CD4-positive, alpha-beta T cell treated with Interleukin-10 for 1 hour (primary cell): ENCODE measurements at regions not wholly inside any gene's neighbourhood (a gene's known extent, or its start where the extent isn't known, plus 50 kb on each side); places are given as distances from the start of the nearest gene placed in this dataset.

Experiments used
- DNase-seq: peaks from one replicate; pipeline ENCODE4 v3.0.0-alpha.2; 2020

- no peak for DNase-seq
Observed at GRCh38 chr1:29975036-29975694, 738.8 kb downstream of the PTPRU start.

- DNase-seq: no peak
Observed at GRCh38 chr1:29974316-29974724, 738.0 kb downstream of the PTPRU start.

DNA sequence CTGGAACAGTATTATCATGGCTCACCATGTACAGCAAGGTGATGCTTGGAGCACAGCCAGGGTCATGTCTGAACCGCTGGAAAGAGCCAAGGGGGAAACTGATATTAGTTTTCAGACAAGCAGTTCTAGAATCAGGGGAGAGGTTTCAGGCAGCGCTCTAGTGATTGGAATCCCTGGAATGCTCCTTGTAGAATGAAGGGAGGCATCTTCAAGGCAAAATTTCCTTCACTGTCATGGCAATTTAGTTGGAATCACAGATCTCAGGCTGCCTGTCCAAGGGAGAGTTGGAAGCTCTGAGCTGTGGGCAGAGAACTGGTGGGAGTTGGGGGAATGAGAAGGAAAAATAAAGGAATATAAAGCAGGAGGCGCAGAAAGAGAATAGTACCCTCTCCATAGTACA, 737.1 kb downstream of the PTPRU start:
- DNase-seq: no peak

DNA sequence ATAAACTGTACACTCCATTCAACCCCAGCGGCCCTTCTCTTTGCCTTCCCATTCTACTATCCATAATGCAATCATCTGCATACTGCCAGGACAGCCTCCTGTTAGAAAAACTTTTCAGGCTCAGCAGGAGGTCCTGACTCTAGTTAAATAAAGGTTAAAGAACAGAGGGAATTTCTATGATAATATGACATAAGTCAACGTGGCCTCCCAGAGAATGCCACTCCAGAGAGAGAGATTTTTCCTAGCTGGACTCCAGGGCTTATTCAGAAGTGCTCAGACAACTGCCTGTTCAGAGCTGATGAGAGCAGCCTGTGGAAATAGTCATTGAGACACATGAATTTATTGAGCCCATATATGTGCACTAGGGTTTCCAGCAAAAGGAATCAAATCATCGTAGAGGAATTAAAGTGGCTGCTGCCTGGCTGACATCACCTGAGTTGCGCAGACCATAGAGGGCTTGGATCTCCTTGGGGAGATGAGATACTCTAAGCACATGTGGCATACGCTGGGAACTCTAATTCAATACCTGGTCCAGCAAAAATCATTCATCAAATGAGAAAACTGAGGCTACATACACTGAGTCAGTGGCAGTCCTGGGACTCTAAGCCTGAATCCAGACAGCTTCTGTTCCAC, 736.2 kb downstream of the PTPRU start:
- DNase-seq: no peak

DNA sequence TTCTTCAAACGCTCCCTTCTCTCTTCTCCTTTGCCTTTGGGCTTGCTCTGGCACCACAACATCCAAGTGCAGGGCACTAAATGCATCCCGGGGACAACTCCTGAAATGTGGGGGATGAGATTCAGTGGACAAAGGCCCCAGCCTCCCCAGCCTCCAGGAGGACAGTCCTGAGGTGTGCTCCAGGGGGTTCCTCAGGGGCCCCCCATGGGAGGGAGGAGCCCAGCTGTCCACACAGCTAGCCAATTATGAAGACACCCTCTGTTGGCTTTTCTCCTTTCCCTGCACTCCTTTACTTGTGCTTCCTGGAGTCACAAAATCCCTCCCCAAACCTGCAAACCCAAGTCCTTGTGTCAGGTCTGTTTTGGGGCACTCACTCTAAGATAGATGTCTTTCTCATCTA, 735.4 kb downstream of the PTPRU start:
- no peak for DNase-seq

GRCh38 chr1:29970747-29971325, 734.5 kb downstream of the PTPRU start:
- no peak for DNase-seq

GRCh38 chr1:29969576-29969975, 733.3 kb downstream of the PTPRU start:
- no peak for DNase-seq

- no peak for DNase-seq
Observed at GRCh38 chr1:29967261-29967660, 730.9 kb downstream of the PTPRU start.

DNA sequence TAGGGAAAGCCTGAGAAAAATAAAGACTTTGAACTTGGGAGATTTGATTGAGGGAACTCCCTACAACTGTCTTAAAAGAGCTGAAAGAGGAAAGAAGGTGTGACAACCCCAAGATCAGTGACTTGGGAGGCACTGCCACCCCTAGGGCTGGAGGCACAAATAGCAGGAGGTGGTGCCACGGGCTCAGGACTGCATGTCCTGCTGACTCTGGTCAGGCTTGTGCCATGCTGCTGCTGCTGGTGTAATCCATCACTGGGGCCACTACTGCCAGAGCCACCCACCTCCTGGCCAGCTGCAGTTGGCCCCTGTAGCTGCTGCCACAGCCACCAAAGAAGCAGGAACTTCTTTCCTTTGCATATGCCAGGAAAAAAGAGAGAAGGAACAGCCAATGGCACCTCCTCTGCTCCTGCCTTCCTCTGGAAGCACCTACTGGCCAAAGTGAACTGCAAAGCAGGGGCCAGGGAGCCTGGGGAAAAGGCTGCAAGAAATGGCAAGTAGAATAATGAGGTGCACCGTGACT, 730.3 kb downstream of the PTPRU start:
- DNase-seq: no peak

DNA sequence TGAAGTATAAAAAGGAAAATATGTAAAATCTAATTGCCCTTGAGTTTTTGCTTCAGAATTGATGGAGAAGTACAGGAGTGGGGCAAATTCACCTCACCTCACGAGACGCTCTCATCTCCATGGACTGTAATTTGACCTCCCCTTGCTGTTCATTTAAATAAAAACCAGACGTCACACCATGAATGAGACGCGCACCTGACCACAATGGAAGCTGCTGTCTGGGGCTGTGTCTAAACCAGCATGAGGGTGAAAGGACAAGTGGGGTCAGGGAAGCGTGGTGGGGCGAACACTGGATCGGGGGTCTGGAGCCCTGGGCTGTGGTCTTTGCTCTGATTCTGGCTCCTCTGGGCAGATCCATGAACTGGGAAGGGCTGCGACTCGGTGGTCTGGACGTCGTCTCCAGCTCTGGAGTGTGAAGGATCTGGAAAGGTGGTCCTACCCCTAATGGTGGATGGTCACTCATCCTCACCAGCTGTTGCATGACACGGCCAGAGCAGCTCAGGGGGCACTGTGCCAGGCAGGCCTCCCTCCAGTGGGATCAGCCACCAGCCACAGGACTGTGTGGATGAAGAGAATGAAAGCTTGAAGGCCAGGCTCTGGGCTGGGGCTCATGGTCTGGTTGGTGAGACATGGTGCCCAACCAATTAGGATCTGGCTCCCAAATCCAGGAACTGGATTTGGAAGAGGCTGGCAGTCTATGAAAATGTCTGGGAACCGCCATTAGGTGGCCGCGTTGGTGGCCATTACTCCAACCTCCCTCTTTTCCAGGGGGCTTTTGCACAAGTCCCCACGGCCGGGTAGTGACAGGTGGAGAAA, 728.6 kb downstream of the PTPRU start:
- no peak for DNase-seq

GRCh38 chr1:29963946-29964345, 727.6 kb downstream of the PTPRU start:
- DNase-seq: no peak

GRCh38 chr1:29962831-29963247, 726.5 kb downstream of the PTPRU start:
- DNase-seq: no peak

DNA sequence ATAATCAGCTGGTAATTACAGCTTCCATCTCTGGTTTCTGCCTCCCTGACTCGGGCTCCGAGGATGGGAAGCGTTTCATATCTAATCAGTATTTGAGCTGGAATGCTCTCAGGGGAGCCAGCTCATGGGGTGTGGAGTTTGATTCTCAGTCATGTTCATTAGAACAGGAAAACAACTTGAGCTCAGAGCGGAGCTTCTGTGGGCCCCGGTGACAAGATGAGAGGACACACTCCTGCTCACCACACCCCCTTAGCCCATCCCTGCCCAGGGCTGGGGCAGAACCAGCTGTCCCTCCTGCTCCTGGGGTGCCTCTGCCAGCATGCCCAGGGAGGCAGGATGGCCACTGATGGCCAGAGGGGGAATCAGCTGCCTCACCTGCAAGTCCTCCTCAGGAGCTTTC, 726.0 kb downstream of the PTPRU start:
- no peak for DNase-seq

GRCh38 chr1:29961293-29962059, 725.2 kb downstream of the PTPRU start:
- no peak for DNase-seq

DNA sequence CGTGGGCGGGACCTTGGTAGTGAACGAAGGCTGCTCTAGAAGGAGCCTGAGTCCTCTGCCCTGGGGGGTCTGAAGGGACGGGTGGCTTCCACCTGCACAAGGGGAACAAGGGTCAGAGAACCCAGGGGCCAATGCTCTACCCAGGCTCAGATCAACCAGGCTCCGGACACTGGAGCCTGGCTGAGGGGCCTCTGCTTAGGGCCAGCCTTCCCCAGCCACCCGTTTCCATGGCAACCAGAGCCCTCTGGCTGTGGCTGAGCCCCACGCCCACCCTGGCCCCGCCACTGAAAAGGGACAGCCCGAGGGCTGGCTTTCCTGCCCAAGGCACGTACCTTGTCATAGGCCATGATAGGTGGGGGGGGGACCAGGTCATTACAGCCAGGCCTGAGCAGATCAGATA, 724.6 kb downstream of the PTPRU start:
- DNase-seq: no peak

DNA sequence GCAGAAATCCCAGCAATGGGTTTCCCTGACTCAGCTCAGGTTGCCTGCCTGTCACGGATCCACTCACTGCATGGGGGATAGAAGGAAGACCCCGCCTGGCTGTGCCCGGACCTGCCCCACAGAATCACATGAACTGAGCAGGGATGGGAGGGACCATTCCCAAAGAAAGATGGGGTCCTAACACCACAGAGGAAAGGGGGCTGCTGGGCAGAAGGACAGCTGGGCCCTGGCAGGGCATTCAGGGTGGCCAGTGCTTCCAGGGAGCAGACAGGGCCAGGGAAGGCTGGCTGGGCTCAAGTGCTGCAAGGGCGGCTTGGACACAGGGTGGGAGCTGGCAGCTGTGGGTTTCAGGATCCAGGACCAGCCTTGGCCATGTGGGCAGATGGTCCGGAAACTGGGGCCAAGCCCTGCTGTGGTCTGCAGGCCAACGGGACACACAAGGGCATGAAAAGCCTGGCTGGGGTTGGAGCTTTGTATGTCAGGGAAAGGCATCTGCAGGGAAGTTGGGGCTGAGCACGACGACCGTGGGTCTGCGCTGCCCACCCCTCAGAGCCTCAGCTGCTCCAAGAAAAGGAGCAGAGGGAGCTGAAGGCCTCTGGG, 723.9 kb downstream of the PTPRU start:
- DNase-seq: no peak

GRCh38 chr1:29959356-29959755, 723.0 kb downstream of the PTPRU start:
- DNase-seq: no peak

DNA sequence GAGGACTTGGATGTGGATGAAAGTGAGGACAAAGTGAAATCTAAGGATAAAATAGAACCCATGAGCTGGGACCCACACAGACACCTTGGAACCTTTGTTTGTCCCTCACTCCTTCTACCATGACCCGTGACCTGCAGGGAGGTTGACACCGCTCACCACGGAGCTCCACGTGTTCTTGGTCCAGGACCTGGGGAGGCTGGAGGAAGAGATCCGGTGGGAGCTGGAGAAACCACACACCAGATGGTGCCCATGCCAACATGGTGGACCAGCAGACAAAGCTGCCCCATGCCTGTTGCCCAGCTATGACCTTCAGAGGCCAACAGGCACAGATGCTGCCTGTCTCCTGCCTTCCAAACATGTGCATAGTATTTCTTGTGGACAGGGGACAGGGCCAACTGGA, 721.9 kb downstream of the PTPRU start:
- no peak for DNase-seq

DNA sequence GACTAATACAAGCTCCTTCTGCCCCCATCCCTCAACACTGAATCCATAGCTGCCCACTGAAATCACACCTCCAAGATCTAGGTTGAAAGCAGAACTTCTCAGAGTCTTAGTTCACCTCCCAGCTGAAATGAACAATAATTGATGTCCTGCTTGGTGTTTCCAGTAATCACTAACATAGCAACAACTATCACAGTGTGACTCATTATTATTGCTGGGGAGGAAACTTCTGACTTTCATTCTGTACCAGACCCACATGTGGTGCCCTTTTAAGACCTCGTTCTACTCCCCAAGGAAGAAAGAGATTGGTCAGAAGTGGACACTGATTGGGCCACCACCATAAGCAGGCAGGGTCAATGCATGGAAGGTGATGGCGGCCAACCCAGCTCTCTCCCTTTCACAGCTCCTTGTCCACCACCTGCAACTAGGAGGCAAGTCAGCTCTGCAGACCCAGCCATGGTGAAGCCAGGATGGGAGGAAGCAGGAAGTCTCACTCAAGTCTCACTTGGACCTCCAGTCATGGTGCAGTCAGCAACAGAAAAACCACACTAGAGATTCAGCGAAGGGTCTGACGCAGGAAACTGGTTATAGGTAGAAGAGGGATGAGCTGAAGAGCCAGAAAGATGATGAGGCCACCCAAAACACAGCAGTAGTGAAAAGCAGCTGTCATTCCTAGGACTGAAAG, 720.2 kb downstream of the PTPRU start:
- no peak for DNase-seq

DNA sequence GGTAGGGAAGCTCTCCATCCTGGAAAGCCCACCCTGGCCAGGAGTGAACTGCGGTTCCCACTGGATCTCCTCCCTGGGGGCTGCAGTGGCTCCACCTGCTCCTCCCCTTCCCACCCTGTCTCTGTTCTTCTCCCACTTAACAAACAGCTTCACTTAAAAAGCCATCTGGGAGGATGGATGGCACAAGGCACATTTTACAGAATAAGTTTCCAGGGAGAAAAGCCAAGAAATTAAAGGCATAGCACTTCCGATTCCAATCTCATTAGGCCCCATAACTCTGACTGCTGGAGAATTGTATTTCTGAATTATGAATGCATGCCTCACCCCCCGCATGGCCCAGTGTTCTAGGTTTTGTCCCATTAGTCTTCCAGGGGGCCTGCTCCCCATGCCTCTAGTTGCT, 718.3 kb downstream of the PTPRU start:
- no peak for DNase-seq

GRCh38 chr1:29953961-29954360, 717.6 kb downstream of the PTPRU start:
- no peak for DNase-seq

GRCh38 chr1:29949676-29950075, 713.4 kb downstream of the PTPRU start:
- DNase-seq: no peak
